HCT116 (cell line): ENCODE measurements at regions not wholly inside any gene's neighbourhood (a gene's known extent, or its start where the extent isn't known, plus 50 kb on each side); places are given as distances from the start of the nearest gene placed in this dataset.

Experiments used
- ATAC-seq: fragments of 200-7000 bp; cut with Tn5 transposase; 2 replicates; pipeline ENCODE4 v1.9.1; 2020; ENCODE audit warnings: mild to moderate bottlenecking, moderate library complexity
- BruUV-seq: library from RNA; stranded (reverse); fragments of 400-500 nt; replicated peaks from 2 replicates; lab custom pipeline; 2021; lab: Mats Ljungman, UMichigan
- CTCF ChIA-PET: fragments of 300-600 bp; sonication (Branson Sonifier 250); formaldehyde crosslinking; loops from one replicate; lab custom pipeline; 2021; ENCODE audit warnings: antibody characterized with exemption; lab: Charles Lee
- POLR2A ChIA-PET: fragments of 300-600, 350-600 bp; sonication (Branson Sonifier 250); formaldehyde crosslinking; loops from one replicate; lab custom pipeline; 2021; ENCODE audit warnings: antibody characterized with exemption; lab: Charles Lee
- RAD21 ChIA-PET, 2 experiments: fragments of 300-600 bp; sonication (Branson Sonifier 250); formaldehyde crosslinking; loops; one replicate each; lab custom pipeline; 2023; ENCODE audit warnings: low total read pairs in 2 of 2; ENCODE audit not compliant: uncharacterized antibody in 2 of 2, unreplicated experiment in 2 of 2, low non-redundant PET in 1 of 2; lab: Charles Lee
- DNase-seq: peaks from one replicate; pipeline ENCODE4 v3.0.0-alpha.2; 2010; ENCODE audit warnings: low read depth, low spot score
- H2AFZ ChIP-seq: fragments of 200-600 bp; shearing (Covaris generic), sonication (generic); 2 replicates; pipeline ENCODE4 v1.6.1; 2017; ENCODE audit warnings: low read depth, mixed run types, mixed read lengths, antibody characterized with exemption, low read length; ENCODE audit not compliant: poor library complexity, severe bottlenecking
- H3K27ac ChIP-seq: 2 replicates; pipeline ENCODE4 v1.5.1; 2012; ENCODE audit warnings: low read depth, low read length
- H3K27me3 ChIP-seq: fragments of 200-600 bp; sonication (generic); 2 replicates; pipeline ENCODE4 v1.6.1; 2016; ENCODE audit warnings: mixed run types, low read length, mixed read lengths; ENCODE audit not compliant: insufficient read depth
- H3K36me3 ChIP-seq, 2 experiments: fragments of 200-500 bp in 1 of 2; fragments of 200-600 bp in 1 of 2; sonication (Bioruptor generic) in 1 of 2; sonication (generic) in 1 of 2; 2 replicates each; pipeline versions ENCODE4 v1.5.1 to v1.6.1; 2014 to 2016; ENCODE audit warnings: low read length in 2 of 2, inconsistent platforms in 1 of 2, mixed read lengths in 1 of 2, mixed run types in 1 of 2; ENCODE audit not compliant: insufficient read depth in 2 of 2, control insufficient read depth in 1 of 2
- H3K4me1 ChIP-seq, 2 experiments: fragments of 200-600 bp in 1 of 2; sonication (generic) in 1 of 2; 2 replicates each; pipeline versions ENCODE4 v1.5.1 to v1.6.1; 2012 to 2017; ENCODE audit warnings: low read length in 2 of 2, inconsistent platforms in 1 of 2, mild to moderate bottlenecking in 1 of 2, mixed read lengths in 1 of 2, mixed run types in 1 of 2, moderate library complexity in 1 of 2; ENCODE audit not compliant: insufficient read depth in 2 of 2, control insufficient read depth in 1 of 2
- H3K4me2 ChIP-seq: fragments of 200-600 bp; sonication (generic); 2 replicates; pipeline ENCODE4 v1.6.1; 2017; ENCODE audit warnings: mixed run types, low read length, mixed read lengths
- H3K4me3 ChIP-seq, 2 experiments: fragments of 200-600 bp in 1 of 2; sonication (generic) in 1 of 2; replicated peaks in 1 of 2; 2 replicates each; pipeline ENCODE4 v1.5.1; 2011 to 2016; ENCODE audit warnings: low read length in 2 of 2, control low read depth in 1 of 2, low read depth in 1 of 2, mild to moderate bottlenecking in 1 of 2, mixed read lengths in 1 of 2, mixed run types in 1 of 2
- H3K79me2 ChIP-seq: fragments of 200-600 bp; sonication (generic); 2 replicates; pipeline ENCODE4 v1.6.1; 2017; ENCODE audit warnings: mild to moderate bottlenecking, mixed run types, low read length, moderate library complexity, mixed read lengths; ENCODE audit not compliant: insufficient read depth
- H3K9ac ChIP-seq: fragments of 200-600 bp; sonication (generic); 2 replicates; pipeline ENCODE4 v1.6.1; 2016; ENCODE audit warnings: low read length, mixed read lengths
- H3K9me2 ChIP-seq: fragments of 200-600 bp; sonication (generic), shearing (Covaris generic); 2 replicates; pipeline ENCODE4 v1.6.1; 2017; ENCODE audit warnings: mixed run types, mild to moderate bottlenecking, moderate library complexity; ENCODE audit not compliant: insufficient read depth
- H3K9me3 ChIP-seq, 2 experiments: fragments of 200-500 bp in 1 of 2; fragments of 200-600 bp in 1 of 2; sonication (Bioruptor generic) in 1 of 2; sonication (generic) in 1 of 2; 2 replicates each; pipeline ENCODE4 v1.6.1; 2014 to 2017; ENCODE audit warnings: low read length in 2 of 2, mixed read lengths in 2 of 2, inconsistent platforms in 1 of 2, low read depth in 1 of 2, mild to moderate bottlenecking in 1 of 2, mixed run types in 1 of 2, moderate library complexity in 1 of 2; ENCODE audit not compliant: control insufficient read depth in 1 of 2, insufficient read depth in 1 of 2
- H4K20me1 ChIP-seq: fragments of 200-600 bp; sonication (generic), shearing (Covaris generic); 2 replicates; pipeline ENCODE4 v1.6.1; 2017; ENCODE audit warnings: mixed run types, mild to moderate bottlenecking, moderate library complexity; ENCODE audit not compliant: insufficient read depth
- CEBPB ChIP-seq: IDR thresholded peaks from 2 replicates; pipeline ENCODE4 v1.6.1; 2012; ENCODE audit warnings: low read depth
- EZH2phosphoT487 ChIP-seq: fragments of 200-600 bp; IDR thresholded peaks from 2 replicates; pipeline ENCODE4 v1.6.1; 2018; ENCODE audit warnings: antibody characterized with exemption, borderline replicate concordance
- POLR2AphosphoS5 ChIP-seq: IDR thresholded peaks from 2 replicates; pipeline ENCODE4 v1.6.1; 2011; ENCODE audit warnings: mild to moderate bottlenecking, low read depth, low read length, moderate library complexity
- RAD21 ChIP-seq: IDR thresholded peaks from 2 replicates; pipeline ENCODE4 v1.6.1; 2012; ENCODE audit warnings: low read depth, mild to moderate bottlenecking
- REST ChIP-seq: IDR thresholded peaks from 2 replicates; pipeline ENCODE4 v1.6.1; 2012; ENCODE audit warnings: low read depth
- SRF ChIP-seq: IDR thresholded peaks from 2 replicates; pipeline ENCODE4 v1.6.1; 2012; ENCODE audit warnings: low read depth
- ZNF274 ChIP-seq: fragments of 200-500 bp; sonication (Bioruptor generic); IDR thresholded peaks from 2 replicates; pipeline ENCODE4 v1.6.1; 2014; ENCODE audit warnings: mild to moderate bottlenecking, low read depth, low read length, inconsistent platforms
- intact Hi-C: fragments of 100-400 bp; cut with micrococcal nuclease; formaldehyde crosslinking; loops from 2 replicates; pipeline ENCODE4 v1.10.0; 2022

GRCh38 chr18:48459016-48459415 is 49.8 kb upstream of the ZBTB7C start:
- intact Hi-C loops = no loop called here
- no TSS peak for BruUV-seq
- Histone ChIP-seq H3K4me1 (peaks cover 14 to 15% of the 10 kb centered on the region in 2 experiments; a peak in 3 of 4 replicates), H4K20me1 (no peaks in the 10 kb centered on the region), H3K4me2 (no peak overlapping the region), H3K4me3 (no peak overlapping the region), H2AFZ (no peak overlapping the region), H3K9me3 (no peaks in the 10 kb centered on the region), H3K9ac (no peak overlapping the region), H3K36me3 (no peaks in the 10 kb centered on the region), H3K27ac (no peak overlapping the region), H3K27me3 (peaks cover 17% of the 10 kb centered on the region; the same call in 1 of the 2 replicates), H3K9me2 (no peaks in the 10 kb centered on the region), H3K79me2 (no peaks in the 10 kb centered on the region)
- ATAC-seq (no peak), DNase-seq (no peak)
- POLR2A ChIA-PET = no interaction called here
- CTCF ChIA-PET = interaction anchor here (1.3 kb wide), 1 partner anchor 229 kb away, joined by 3 read pairs; no protein-coding TSS in a partner anchor
- RAD21 ChIA-PET = no interaction called here
- TF ChIP-seq RAD21 (no peak), REST (no peak), ZNF274 (no peak), POLR2AphosphoS5 (no peak), CEBPB (no peak), SRF (no peak), EZH2phosphoT487 (no peak)
